ENCODE measurements at regions not wholly inside any gene's neighbourhood (a gene's known extent, or its start where the extent isn't known, plus 50 kb on each side); places are given as distances from the start of the nearest gene placed in this dataset.

GRCh38 chr20:40451552-40451951, 237.5 kb downstream of the MAFB start:
- Histone ChIP-seq H3K4me3 (ENCODE audit: low read length) (no peak overlapping the region), H3K9ac (ENCODE audit: low read length) (no peak overlapping the region), H3K4me1 (ENCODE audit: control insufficient read depth, insufficient read depth, low read length) (no peaks in the 10 kb centered on the region)

GRCh38 chr20:40449974-40450616, 238.9 kb downstream of the MAFB start:
- Histone ChIP-seq H3K4me1 (ENCODE audit: control insufficient read depth, insufficient read depth, low read length) (no peaks in the 10 kb centered on the region), H3K36me3 (ENCODE audit: control insufficient read depth, insufficient read depth, low read length) (no peaks in the 10 kb centered on the region), H3K4me3 (ENCODE audit: low read length) (no peak overlapping the region), H3K27me3 (ENCODE audit: control insufficient read depth, insufficient read depth, low read length) (no peaks in the 10 kb centered on the region), H3K27ac (ENCODE audit: low read depth, low read length) (no peak overlapping the region), H3K9ac (ENCODE audit: low read length) (no peak overlapping the region)

More at GRCh38 chr20:40451552-40451951, 237.5 kb downstream of the MAFB start:
- H3K27me3 ChIP-seq (ENCODE audit: control insufficient read depth, insufficient read depth, low read length), result no peaks in the 10 kb centered on the region
- H3K36me3 ChIP-seq (ENCODE audit: control insufficient read depth, insufficient read depth, low read length), result no peaks in the 10 kb centered on the region
- no peak overlapping the region for H3K27ac ChIP-seq (ENCODE audit: low read depth, low read length)

- no peaks in the 10 kb centered on the region for H3K36me3 ChIP-seq (ENCODE audit: control insufficient read depth, insufficient read depth, low read length)
- no peaks in the 10 kb centered on the region for H3K4me1 ChIP-seq (ENCODE audit: control insufficient read depth, insufficient read depth, low read length)
- no peak overlapping the region for H3K27ac ChIP-seq (ENCODE audit: low read depth, low read length)
- H3K9ac ChIP-seq (ENCODE audit: low read length), result no peak overlapping the region
- H3K4me3 ChIP-seq (ENCODE audit: low read length), result no peak overlapping the region
- H3K27me3 ChIP-seq (ENCODE audit: control insufficient read depth, insufficient read depth, low read length), result no peaks in the 10 kb centered on the region
Measured at GRCh38 chr20:40449144-40449690, 239.8 kb downstream of the MAFB start.

GRCh38 chr20:40446888-40447287, 242.1 kb downstream of the MAFB start:
- Histone ChIP-seq H3K27me3 (ENCODE audit: control insufficient read depth, insufficient read depth, low read length) (no peaks in the 10 kb centered on the region), H3K4me3 (ENCODE audit: low read length) (no peak overlapping the region), H3K4me1 (ENCODE audit: control insufficient read depth, insufficient read depth, low read length) (no peaks in the 10 kb centered on the region), H3K27ac (ENCODE audit: low read depth, low read length) (no peak overlapping the region), H3K9ac (ENCODE audit: low read length) (no peak overlapping the region), H3K36me3 (ENCODE audit: control insufficient read depth, insufficient read depth, low read length) (no peaks in the 10 kb centered on the region)

- Histone ChIP-seq H3K9ac (ENCODE audit: low read length) (no peak overlapping the region), H3K4me3 (ENCODE audit: low read length) (no peak overlapping the region), H3K27ac (ENCODE audit: low read depth, low read length) (no peak overlapping the region), H3K27me3 (ENCODE audit: control insufficient read depth, insufficient read depth, low read length) (no peaks in the 10 kb centered on the region), H3K4me1 (ENCODE audit: control insufficient read depth, insufficient read depth, low read length) (no peaks in the 10 kb centered on the region), H3K36me3 (ENCODE audit: control insufficient read depth, insufficient read depth, low read length) (no peaks in the 10 kb centered on the region)
Measured at GRCh38 chr20:40444516-40444915, 244.5 kb downstream of the MAFB start.

- no peak overlapping the region for H3K4me3 ChIP-seq (ENCODE audit: low read length)
- no peak overlapping the region for H3K9ac ChIP-seq (ENCODE audit: low read length)
- H3K36me3 ChIP-seq (ENCODE audit: control insufficient read depth, insufficient read depth, low read length), result no peaks in the 10 kb centered on the region
- no peak overlapping the region for H3K27ac ChIP-seq (ENCODE audit: low read depth, low read length)
- no peaks in the 10 kb centered on the region for H3K4me1 ChIP-seq (ENCODE audit: control insufficient read depth, insufficient read depth, low read length)
- no peaks in the 10 kb centered on the region for H3K27me3 ChIP-seq (ENCODE audit: control insufficient read depth, insufficient read depth, low read length)
Measured at GRCh38 chr20:40443753-40444152, 245.3 kb downstream of the MAFB start.

- Histone ChIP-seq H3K36me3 (ENCODE audit: control insufficient read depth, insufficient read depth, low read length) (no peaks in the 10 kb centered on the region), H3K9ac (ENCODE audit: low read length) (no peak overlapping the region), H3K4me1 (ENCODE audit: control insufficient read depth, insufficient read depth, low read length) (no peaks in the 10 kb centered on the region), H3K27ac (ENCODE audit: low read depth, low read length) (no peak overlapping the region), H3K4me3 (ENCODE audit: low read length) (no peak overlapping the region), H3K27me3 (ENCODE audit: control insufficient read depth, insufficient read depth, low read length) (no peaks in the 10 kb centered on the region)
Measured at GRCh38 chr20:40442181-40442963, 246.7 kb downstream of the MAFB start.

- Histone ChIP-seq H3K27me3 (ENCODE audit: control insufficient read depth, insufficient read depth, low read length) (no peaks in the 10 kb centered on the region), H3K27ac (ENCODE audit: low read depth, low read length) (no peak overlapping the region), H3K36me3 (ENCODE audit: control insufficient read depth, insufficient read depth, low read length) (no peaks in the 10 kb centered on the region), H3K9ac (ENCODE audit: low read length) (no peak overlapping the region), H3K4me3 (ENCODE audit: low read length) (no peak overlapping the region), H3K4me1 (ENCODE audit: control insufficient read depth, insufficient read depth, low read length) (no peaks in the 10 kb centered on the region)
Measured at GRCh38 chr20:40441771-40442170, 247.3 kb downstream of the MAFB start.

GRCh38 chr20:40438161-40438830, 250.7 kb downstream of the MAFB start:
- no peaks in the 10 kb centered on the region for H3K4me1 ChIP-seq (ENCODE audit: control insufficient read depth, insufficient read depth, low read length)
- no peak overlapping the region for H3K27ac ChIP-seq (ENCODE audit: low read depth, low read length)
- H3K36me3 ChIP-seq (ENCODE audit: control insufficient read depth, insufficient read depth, low read length), result no peaks in the 10 kb centered on the region
- H3K9ac ChIP-seq (ENCODE audit: low read length), result no peak overlapping the region
- no peaks in the 10 kb centered on the region for H3K27me3 ChIP-seq (ENCODE audit: control insufficient read depth, insufficient read depth, low read length)
- no peak overlapping the region for H3K4me3 ChIP-seq (ENCODE audit: low read length)

GRCh38 chr20:40436011-40436410, 253.0 kb downstream of the MAFB start:
- Histone ChIP-seq H3K27ac (ENCODE audit: low read depth, low read length) (no peak overlapping the region), H3K36me3 (ENCODE audit: control insufficient read depth, insufficient read depth, low read length) (no peaks in the 10 kb centered on the region), H3K4me3 (ENCODE audit: low read length) (no peak overlapping the region), H3K27me3 (ENCODE audit: control insufficient read depth, insufficient read depth, low read length) (no peaks in the 10 kb centered on the region), H3K9ac (ENCODE audit: low read length) (no peak overlapping the region), H3K4me1 (ENCODE audit: control insufficient read depth, insufficient read depth, low read length) (no peaks in the 10 kb centered on the region)

GRCh38 chr20:40435146-40435895, 253.7 kb downstream of the MAFB start:
- Histone ChIP-seq H3K27ac (ENCODE audit: low read depth, low read length) (no peak overlapping the region), H3K27me3 (ENCODE audit: control insufficient read depth, insufficient read depth, low read length) (no peaks in the 10 kb centered on the region), H3K9ac (ENCODE audit: low read length) (no peak overlapping the region), H3K4me3 (ENCODE audit: low read length) (no peak overlapping the region), H3K36me3 (ENCODE audit: control insufficient read depth, insufficient read depth, low read length) (no peaks in the 10 kb centered on the region), H3K4me1 (ENCODE audit: control insufficient read depth, insufficient read depth, low read length) (no peaks in the 10 kb centered on the region)

- no peaks in the 10 kb centered on the region for H3K27me3 ChIP-seq (ENCODE audit: control insufficient read depth, insufficient read depth, low read length)
Measured at GRCh38 chr20:40434122-40434521, 254.9 kb downstream of the MAFB start.

More at GRCh38 chr20:40434122-40434521, 254.9 kb downstream of the MAFB start:
- Histone ChIP-seq H3K9ac (ENCODE audit: low read length) (no peak overlapping the region), H3K4me1 (ENCODE audit: control insufficient read depth, insufficient read depth, low read length) (no peaks in the 10 kb centered on the region), H3K36me3 (ENCODE audit: control insufficient read depth, insufficient read depth, low read length) (no peaks in the 10 kb centered on the region), H3K4me3 (ENCODE audit: low read length) (no peak overlapping the region), H3K27ac (ENCODE audit: low read depth, low read length) (no peak overlapping the region)

All from rectal smooth muscle tissue (tissue), 1 donor.